DMS53 (cell line): ENCODE measurements at regions not wholly inside any gene's neighbourhood (a gene's known extent, or its start where the extent isn't known, plus 50 kb on each side); places are given as distances from the start of the nearest gene placed in this dataset.

Source experiments
- DNase-seq: peaks from one replicate; lab custom pipeline; 2025; lab: John Stamatoyannopoulos, UW

GRCh38 chr2:216915557-216916150 lies 55.8 kb upstream of the TNP1 start:
- DNase-seq = no peak

GRCh38 chr2:216914491-216914890 lies 54.6 kb upstream of the TNP1 start:
- DNase-seq = no peak

GRCh38 chr2:216911886-216912285 lies 52.0 kb upstream of the TNP1 start:
- DNase-seq = no peak

- no peak for DNase-seq
Observed at GRCh38 chr2:216911008-216911407, 51.1 kb upstream of the TNP1 start.

GRCh38 chr2:216909541-216910210 lies 49.8 kb upstream of the TNP1 start:
- DNase-seq = no peak
